ENCODE measurements at regions not wholly inside any gene's neighbourhood (a gene's known extent, or its start where the extent isn't known, plus 50 kb on each side); places are given as distances from the start of the nearest gene placed in this dataset.

- TF ChIP-seq CTCF (IDR thresholded peaks at IDR 0.05 in 4 of 5, conservative IDR thresholded peaks at IDR 0.05 in 1 of 5) (no peak), POLR2A (IDR thresholded peaks at IDR 0.05) (no peak)
Observed at GRCh38 chr12:114975640-114976310, 291.8 kb upstream of the TBX3 start.

All from gastrocnemius medialis (tissue), 4 donors.